IMR-90 (cell line): ENCODE measurements at regions not wholly inside any gene's neighbourhood (a gene's known extent, or its start where the extent isn't known, plus 50 kb on each side); places are given as distances from the start of the nearest gene placed in this dataset.

Experiments used
- ATAC-seq: fragments of 200-7000 bp; cut with Tn5 transposase; 2 replicates; pipeline ENCODE4 v1.9.1; 2020; ENCODE audit warnings: low read depth, mild to moderate bottlenecking, moderate library complexity
- BruUV-seq: library from RNA; stranded (reverse); fragments of 400-500 nt; replicated peaks from 2 replicates; lab custom pipeline; 2021; lab: Mats Ljungman, UMichigan
- CTCF ChIA-PET: fragments of 300-600 bp; formaldehyde crosslinking; extraction: SDS; loops from one replicate; lab custom pipeline; 2021; ENCODE audit warnings: antibody characterized with exemption; lab: Yijun Ruan, JAX
- POLR2A ChIA-PET: fragments of 300-600 bp; sonication (Branson Sonifier 250); formaldehyde crosslinking; loops from one replicate; lab custom pipeline; 2022; ENCODE audit warnings: antibody characterized with exemption; ENCODE audit not compliant: unreplicated experiment; lab: Charles Lee
- DNase-seq: peaks from one replicate; pipeline ENCODE4 v3.0.0; 2013
- H2AFZ ChIP-seq: replicated peaks from 2 replicates; pipeline ENCODE3; 2013; ENCODE audit warnings: low read length, mild to moderate bottlenecking; ENCODE audit not compliant: poor library complexity
- H2AK5ac ChIP-seq: 2 replicates; pipeline ENCODE4 v1.6.1; 2013; ENCODE audit warnings: low read depth, low read length, inconsistent platforms
- H2AK9ac ChIP-seq: replicated peaks from 2 replicates; pipeline ENCODE3; 2013; ENCODE audit warnings: mild to moderate bottlenecking, low read depth, low read length, moderate library complexity; ENCODE audit not compliant: poor library complexity
- H2BK120ac ChIP-seq: 2 replicates; pipeline ENCODE4 v1.6.1; 2013; ENCODE audit warnings: low read depth, low read length, inconsistent platforms
- H2BK15ac ChIP-seq: 3 replicates; pipeline ENCODE4 v1.6.1; 2013; ENCODE audit warnings: low read depth, low read length, inconsistent platforms
- H2BK20ac ChIP-seq: 2 replicates; pipeline ENCODE4 v1.6.1; 2013; ENCODE audit warnings: low read depth, mild to moderate bottlenecking, inconsistent platforms, low read length, moderate library complexity
- H2BK5ac ChIP-seq: 2 replicates; pipeline ENCODE4 v1.6.1; 2013; ENCODE audit warnings: mild to moderate bottlenecking, low read depth, low read length, inconsistent platforms; ENCODE audit not compliant: poor library complexity, severe bottlenecking
- H3K14ac ChIP-seq: replicated peaks from 2 replicates; pipeline ENCODE4 v1.6.1; 2013; ENCODE audit warnings: low read depth, low read length, inconsistent platforms
- H3K18ac ChIP-seq: 2 replicates; pipeline ENCODE4 v1.6.1; 2013; ENCODE audit warnings: low read depth, low read length, control low read depth
- H3K23ac ChIP-seq: 2 replicates; pipeline ENCODE4 v1.6.1; 2013; ENCODE audit warnings: low read depth, low read length, inconsistent platforms
- H3K27ac ChIP-seq: 2 replicates; pipeline ENCODE4 v1.5.1; 2013; ENCODE audit warnings: mild to moderate bottlenecking, control low read depth, low read length; ENCODE audit not compliant: insufficient read depth
- H3K27me3 ChIP-seq: 2 replicates; pipeline ENCODE4 v1.6.1; 2013; ENCODE audit warnings: low read length; ENCODE audit not compliant: control insufficient read depth, insufficient read depth
- H3K36me3 ChIP-seq: 2 replicates; pipeline ENCODE4 v1.6.1; 2013; ENCODE audit warnings: low read length, mixed read lengths; ENCODE audit not compliant: control insufficient read depth, insufficient read depth
- H3K4ac ChIP-seq: 2 replicates; pipeline ENCODE4 v1.6.1; 2013; ENCODE audit warnings: low read depth, low read length, inconsistent platforms
- H3K4me1 ChIP-seq: 2 replicates; pipeline ENCODE4 v1.6.1; 2013; ENCODE audit warnings: low read length, mixed read lengths; ENCODE audit not compliant: control insufficient read depth, insufficient read depth
- H3K4me2 ChIP-seq: 2 replicates; pipeline ENCODE4 v1.6.1; 2013; ENCODE audit warnings: low read depth, mild to moderate bottlenecking, control low read depth, low read length, moderate library complexity
- H3K4me3 ChIP-seq: 2 replicates; pipeline ENCODE4 v1.5.1; 2013; ENCODE audit warnings: low read depth, mild to moderate bottlenecking, control low read depth, low read length, moderate library complexity; ENCODE audit not compliant: insufficient read depth
- H3K56ac ChIP-seq: 2 replicates; pipeline ENCODE4 v1.6.1; 2013; ENCODE audit warnings: low read length, inconsistent platforms; ENCODE audit not compliant: insufficient read depth; ENCODE audit errors: extremely low read depth
- H3K79me1 ChIP-seq, 2 experiments: 2 replicates each; pipeline ENCODE4 v1.6.1; 2013; ENCODE audit warnings: low read length in 2 of 2, inconsistent platforms in 1 of 2, low read depth in 1 of 2
- H3K9ac ChIP-seq: 2 replicates; pipeline ENCODE4 v1.6.1; 2013; ENCODE audit warnings: low read depth, low read length, control low read depth
- H3K9me1 ChIP-seq: 2 replicates; pipeline ENCODE4 v1.6.1; 2013; ENCODE audit warnings: low read length, inconsistent platforms; ENCODE audit not compliant: insufficient read depth
- H3K9me3 ChIP-seq: 2 replicates; pipeline ENCODE4 v1.6.1; 2013; ENCODE audit warnings: low read length; ENCODE audit not compliant: control insufficient read depth, insufficient read depth
- H4K20me1 ChIP-seq: 2 replicates; pipeline ENCODE4 v1.6.1; 2013; ENCODE audit warnings: low read length, inconsistent platforms; ENCODE audit not compliant: insufficient read depth
- H4K5ac ChIP-seq: 2 replicates; pipeline ENCODE4 v1.6.1; 2013; ENCODE audit warnings: mild to moderate bottlenecking, low read depth, low read length, control low read depth
- H4K8ac ChIP-seq, 2 experiments: 2 replicates each; pipeline ENCODE4 v1.6.1; 2013; ENCODE audit warnings: low read depth in 2 of 2, low read length in 2 of 2, control low read depth in 1 of 2, inconsistent platforms in 1 of 2
- H4K91ac ChIP-seq: 2 replicates; pipeline ENCODE4 v1.6.1; 2013; ENCODE audit warnings: low read depth, low read length, inconsistent platforms; ENCODE audit not compliant: insufficient read depth
- BHLHE40 ChIP-seq: fragments of 150-350 bp; IDR thresholded peaks from 2 replicates; pipeline ENCODE4 v1.6.1; 2016; ENCODE audit warnings: mild to moderate bottlenecking, low read depth, low read length
- NFE2L2 ChIP-seq: fragments of 150-350 bp; IDR thresholded peaks from 2 replicates; pipeline ENCODE4 v1.6.1; 2016; ENCODE audit warnings: low read depth, mild to moderate bottlenecking, low read length
- POLR2A ChIP-seq: IDR thresholded peaks from 2 replicates; pipeline ENCODE4 v1.6.1; 2012; ENCODE audit warnings: mild to moderate bottlenecking, low read depth, low read length
- RAD21 ChIP-seq: IDR thresholded peaks from 2 replicates; pipeline ENCODE4 v1.6.1; 2012; ENCODE audit warnings: low read length, improper control_type of control experiment
- RCOR1 ChIP-seq: IDR thresholded peaks from 2 replicates; pipeline ENCODE4 v1.6.1; 2012; ENCODE audit warnings: mild to moderate bottlenecking, low read length, improper control_type of control experiment; ENCODE audit not compliant: insufficient replicate concordance
- SMC3 ChIP-seq: fragments of 150-350 bp; IDR thresholded peaks from 2 replicates; pipeline ENCODE4 v1.6.1; 2016; ENCODE audit warnings: low read depth, mild to moderate bottlenecking, antibody characterized with exemption, low read length, moderate library complexity
- WGBS, 2 experiments: methylation state at CpG; one replicate each; pipeline versions ENCODE4 v1.1.5 to v1.1.7; 2013; ENCODE audit warnings: missing lambda C conversion rate in 2 of 2; ENCODE audit not compliant: insufficient read length in 1 of 2; ENCODE audit errors: extremely low coverage in 2 of 2; 5-methylcytosine and 5-hydroxymethylcytosine counted together
- dilution Hi-C: fragments of 300-500 bp; cut with HindIII; formaldehyde crosslinking; loops from one replicate; pipeline ENCODE4 v1.14.3; 2018; ENCODE audit warnings: low sequenced_read_pairs; ENCODE audit not compliant: unreplicated experiment
- in situ Hi-C: fragments of 300-500 bp; cut with MboI; formaldehyde crosslinking; loops from 3 replicates; pipeline ENCODE4 v1.14.3; 2019; ENCODE audit warnings: low sequenced_read_pairs, inconsistent platforms, mixed read lengths
- intact Hi-C: fragments of 100-400 bp; cut with micrococcal nuclease; formaldehyde crosslinking; loops from 2 replicates; pipeline ENCODE4 v1.10.0; 2022
- TF ChIP-seq, protein P1 (sequence below): fragments of 150-350 bp; IDR thresholded peaks from 2 replicates; pipeline ENCODE4 v1.6.1; 2017; ENCODE audit warnings: mild to moderate bottlenecking, antibody characterized with exemption, low read length, low read depth

- H2BK20ac ChIP-seq: no peak overlapping the region
- no peak overlapping the region for H2BK5ac ChIP-seq
- DNase-seq (no peak), ATAC-seq (no peak)
- peak overlapping the region; percentile 61 for H2AFZ ChIP-seq
- H3K27me3 ChIP-seq: no peaks in the 10 kb centered on the region
- peaks cover 4% of the 10 kb centered on the region; the same call in 1 of the 2 replicates for H3K9me1 ChIP-seq
- H3K9ac ChIP-seq: no peak overlapping the region
- no peak overlapping the region for H3K27ac ChIP-seq
- H3K36me3 ChIP-seq: no peaks in the 10 kb centered on the region
- POLR2A ChIA-PET: interaction anchor here (1.0 kb wide), 1 partner anchor 19 kb away, joined by 4 read pairs; no protein-coding TSS in a partner anchor
- no peak overlapping the region for H2BK120ac ChIP-seq
- no peak overlapping the region for H3K56ac ChIP-seq
- H4K5ac ChIP-seq: no peak overlapping the region
- H4K8ac ChIP-seq: no peak overlapping the region
- H3K18ac ChIP-seq: no peak overlapping the region
- no TSS peak for BruUV-seq
- in situ Hi-C loops (no loop called here), dilution Hi-C loops (no loop called here), intact Hi-C loops (loop anchor here (5.0 kb wide), 1 partner anchor 63 kb away; no protein-coding TSS in a partner anchor)
- no peak overlapping the region for H3K4me2 ChIP-seq
- H3K4me3 ChIP-seq: no peak overlapping the region
- TF ChIP-seq, protein P1, sequence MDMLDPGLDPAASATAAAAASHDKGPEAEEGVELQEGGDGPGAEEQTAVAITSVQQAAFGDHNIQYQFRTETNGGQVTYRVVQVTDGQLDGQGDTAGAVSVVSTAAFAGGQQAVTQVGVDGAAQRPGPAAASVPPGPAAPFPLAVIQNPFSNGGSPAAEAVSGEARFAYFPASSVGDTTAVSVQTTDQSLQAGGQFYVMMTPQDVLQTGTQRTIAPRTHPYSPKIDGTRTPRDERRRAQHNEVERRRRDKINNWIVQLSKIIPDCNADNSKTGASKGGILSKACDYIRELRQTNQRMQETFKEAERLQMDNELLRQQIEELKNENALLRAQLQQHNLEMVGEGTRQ: no peak
- TF ChIP-seq NFE2L2 (no peak), SMC3 (no peak), BHLHE40 (no peak), RCOR1 (no peak), RAD21 (no peak), POLR2A (no peak)
- H3K4ac ChIP-seq: no peak overlapping the region; the same call in 1 of the 2 replicates
- no peak overlapping the region for H4K91ac ChIP-seq
- H4K20me1 ChIP-seq: no peaks in the 10 kb centered on the region
- no peak overlapping the region for H3K23ac ChIP-seq
- no peak overlapping the region for H3K14ac ChIP-seq
- no peak overlapping the region; the same call in 1 of the 2 replicates for H2AK5ac ChIP-seq
- CTCF ChIA-PET: no interaction called here
- H2AK9ac ChIP-seq: peak overlapping the region; percentile 15
- peaks cover 2% of the 10 kb centered on the region; the same call in 1 of the 2 replicates for H3K4me1 ChIP-seq
- H3K79me1 ChIP-seq: no peaks in the 10 kb centered on the region
- 40% methylated on average over 1 of the region's 9 CpGs; no CpG with 5 or more reads in 1 of the 2 experiments for WGBS, 2 experiments
- H2BK15ac ChIP-seq: no peak overlapping the region
- H3K9me3 ChIP-seq: no peaks in the 10 kb centered on the region
Observed at GRCh38 chr1:58919226-58919958, 135.5 kb upstream of the JUN start.
